ENCODE measurements at regions not wholly inside any gene's neighbourhood (a gene's known extent, or its start where the extent isn't known, plus 50 kb on each side); places are given as distances from the start of the nearest gene placed in this dataset.
"Not testable (repeated sequence)": the region's sequence is repeated elsewhere in the genome, so short reads cannot be mapped to it uniquely, and the experiment has no call there.

DNA sequence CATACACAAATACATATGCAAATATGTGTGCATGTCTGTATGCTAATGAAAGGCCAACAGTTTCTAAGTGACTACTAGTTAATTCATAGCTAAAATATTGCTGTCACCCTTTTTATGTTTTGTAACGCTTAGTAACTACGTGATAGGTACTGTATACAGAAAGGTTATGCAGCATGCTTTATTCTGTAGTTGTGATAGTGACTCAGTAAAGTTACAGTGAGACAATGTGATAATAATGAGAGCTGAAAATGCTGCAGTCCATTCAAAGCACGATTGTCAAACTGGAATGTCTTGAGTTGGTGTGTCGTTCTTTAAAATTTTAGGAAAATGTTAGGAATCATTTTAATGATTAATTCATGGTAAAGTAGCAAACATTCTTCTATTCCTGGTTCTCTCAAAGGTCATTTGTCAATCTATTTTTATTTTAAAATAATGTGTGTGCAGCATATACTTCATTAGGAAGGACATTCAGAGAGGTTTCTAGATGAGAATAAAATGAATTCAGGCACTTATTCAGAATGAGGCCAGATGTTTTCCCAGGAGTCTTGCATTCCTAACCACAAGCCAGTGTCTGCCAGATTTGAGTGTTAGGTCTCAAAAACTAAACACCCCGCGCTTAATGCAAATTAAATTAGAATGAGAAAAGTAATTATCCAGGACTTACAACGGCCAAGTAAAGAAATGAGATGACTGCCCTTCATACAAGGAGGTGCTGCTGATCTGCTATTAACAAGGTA lies 408.8 kb upstream of the FZD8 start:
- no peak for DNase-seq (ENCODE audit: low read depth)

DNA sequence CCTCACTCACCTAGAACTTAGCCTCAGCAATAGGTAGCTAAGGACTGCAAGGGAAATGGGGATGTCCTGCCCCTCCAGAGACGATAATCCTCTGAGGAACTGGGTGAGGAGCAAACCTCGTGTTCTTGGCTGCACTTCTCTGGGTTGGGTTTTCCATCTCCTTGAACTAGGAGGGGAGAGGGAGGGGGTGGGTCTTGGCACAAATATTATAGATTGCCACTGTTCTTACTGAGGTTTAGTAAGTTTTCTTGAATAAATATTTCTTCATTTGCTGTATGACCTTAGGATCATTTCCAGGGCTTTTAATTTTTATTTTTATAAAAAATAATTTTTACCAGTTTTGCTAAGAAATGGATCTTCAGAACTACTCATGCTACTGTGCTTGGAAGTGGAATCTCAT lies 406.7 kb upstream of the FZD8 start:
- DNase-seq (ENCODE audit: low read depth): no peak

DNA sequence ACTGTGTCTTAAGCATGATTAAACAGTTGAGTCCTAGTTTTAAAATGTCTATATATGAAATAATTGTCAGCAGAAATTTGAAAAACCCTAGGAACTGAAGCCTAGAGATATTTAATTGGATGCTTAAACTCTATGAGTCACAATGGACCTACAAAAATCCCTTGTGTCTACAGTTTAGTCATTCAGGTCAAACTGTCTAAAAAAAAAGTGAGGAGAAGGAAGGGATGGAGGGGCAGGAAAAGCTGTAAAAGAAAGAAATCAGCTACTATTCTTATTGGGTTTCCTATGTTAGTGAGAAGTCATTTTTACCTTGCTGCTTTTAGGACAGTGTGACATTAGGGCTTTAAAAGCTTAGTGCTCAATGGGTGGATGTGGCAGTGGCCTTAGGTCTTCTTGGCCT lies 406.1 kb upstream of the FZD8 start:
- DNase-seq (ENCODE audit: low read depth): no peak

DNA sequence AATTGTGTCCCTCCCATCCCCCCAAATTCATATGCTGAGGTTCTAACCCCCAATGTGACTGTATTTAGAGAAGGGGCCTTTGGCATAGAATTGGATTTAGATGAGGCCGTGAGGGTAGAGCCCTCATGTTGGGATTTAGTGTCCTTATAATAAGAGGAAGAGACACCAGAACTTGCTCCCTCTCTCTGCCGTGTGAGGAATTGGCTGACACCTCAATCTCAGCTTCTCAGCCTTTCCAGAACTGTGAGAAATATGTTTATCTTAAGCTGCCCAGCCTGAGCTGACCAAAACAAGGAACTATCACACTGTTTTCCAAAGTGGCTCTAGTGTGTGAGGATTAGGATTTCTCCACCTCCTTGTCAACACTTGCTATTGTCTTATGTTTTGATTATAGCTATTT lies 400.0 kb upstream of the FZD8 start:
- DNase-seq (ENCODE audit: low read depth): no peak

DNA sequence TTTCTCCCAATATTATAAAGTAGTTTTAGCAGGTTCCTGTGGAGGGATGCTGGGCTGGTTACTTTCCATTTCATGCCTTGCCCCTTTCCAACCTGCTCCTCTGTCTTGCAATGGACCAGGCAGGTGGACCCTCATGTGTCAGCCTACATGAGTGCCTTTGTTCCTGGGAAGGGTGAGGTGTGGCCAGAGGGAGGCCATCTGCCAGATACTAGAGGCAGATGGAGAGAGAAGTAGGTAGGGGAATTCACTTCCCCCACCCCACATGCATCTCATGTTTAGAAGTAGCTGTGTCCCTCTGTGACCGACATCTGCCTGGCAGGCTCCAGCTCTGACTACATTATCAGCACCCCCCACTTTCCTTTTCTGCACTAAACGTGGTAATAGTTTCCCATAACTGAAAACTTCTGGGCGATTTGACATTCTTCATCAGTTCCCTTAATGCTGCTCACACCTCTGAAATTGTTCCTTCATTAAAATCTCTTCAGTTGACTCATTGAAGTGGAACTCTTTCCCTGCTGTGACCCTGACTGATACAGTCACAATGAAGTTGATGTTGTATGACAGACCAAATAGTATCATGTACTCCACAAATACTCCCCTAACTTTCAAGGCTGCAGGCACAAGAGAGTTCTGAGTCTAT lies 396.3 kb upstream of the FZD8 start:
- DNase-seq (ENCODE audit: low read depth): no peak

DNA sequence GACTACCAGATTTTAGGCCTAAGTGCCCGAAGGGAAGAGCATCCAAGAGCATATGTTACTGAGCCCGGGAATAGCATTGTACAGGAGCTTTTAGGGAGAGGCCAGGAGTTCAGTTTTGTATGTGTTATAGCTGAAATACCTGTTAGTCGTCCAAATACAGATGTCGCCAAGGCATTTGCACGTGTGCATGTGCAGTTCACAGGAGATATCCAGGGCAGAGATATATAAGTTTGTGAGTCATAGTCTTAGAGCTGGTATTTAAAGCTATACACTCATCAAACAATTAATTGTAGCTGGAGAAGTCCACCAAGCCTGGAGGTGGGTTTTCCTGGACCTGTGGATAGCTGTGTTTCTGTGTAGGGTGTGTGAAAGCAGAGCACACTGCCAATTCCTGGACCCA lies 394.0 kb upstream of the FZD8 start:
- DNase-seq (ENCODE audit: low read depth): no peak

DNA sequence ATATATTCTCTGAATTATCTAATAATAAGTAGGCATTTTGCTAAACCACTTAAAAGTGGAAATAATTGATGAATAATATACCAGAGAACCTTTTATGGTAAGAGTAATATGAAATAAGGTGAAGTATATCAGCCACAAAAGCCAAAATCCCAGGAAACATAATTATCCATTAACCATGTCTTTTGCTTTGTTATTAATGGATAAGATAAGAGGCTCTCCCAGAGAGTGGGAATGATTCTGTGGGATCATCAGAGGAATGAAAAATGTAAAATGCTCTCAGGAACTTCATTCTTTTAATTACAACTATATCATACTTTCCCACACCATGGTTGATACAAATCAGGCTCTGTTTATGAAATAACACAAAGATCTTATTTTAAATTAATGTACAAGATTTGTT lies 391.7 kb upstream of the FZD8 start:
- no peak for DNase-seq (ENCODE audit: low read depth)

DNA sequence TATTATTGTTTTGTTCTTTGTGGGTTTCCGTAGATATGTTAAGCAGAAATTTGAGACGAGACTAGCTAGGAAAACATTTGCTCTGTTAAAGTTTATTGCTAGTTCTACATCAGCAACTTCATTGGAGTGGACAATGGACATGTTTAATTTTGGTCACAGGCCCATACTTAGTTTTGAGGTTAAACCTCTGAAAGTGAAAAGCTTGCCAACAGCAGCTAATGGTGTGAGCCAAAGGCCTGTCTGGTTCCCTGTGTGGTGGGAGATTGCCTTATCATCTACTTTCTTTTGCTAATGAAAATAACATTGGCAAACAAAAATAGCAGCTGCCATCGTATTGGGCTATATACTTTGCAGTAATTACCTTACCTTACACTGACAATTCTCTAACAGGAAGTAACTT lies 388.4 kb upstream of the FZD8 start:
- DNase-seq (ENCODE audit: low read depth): no peak

DNA sequence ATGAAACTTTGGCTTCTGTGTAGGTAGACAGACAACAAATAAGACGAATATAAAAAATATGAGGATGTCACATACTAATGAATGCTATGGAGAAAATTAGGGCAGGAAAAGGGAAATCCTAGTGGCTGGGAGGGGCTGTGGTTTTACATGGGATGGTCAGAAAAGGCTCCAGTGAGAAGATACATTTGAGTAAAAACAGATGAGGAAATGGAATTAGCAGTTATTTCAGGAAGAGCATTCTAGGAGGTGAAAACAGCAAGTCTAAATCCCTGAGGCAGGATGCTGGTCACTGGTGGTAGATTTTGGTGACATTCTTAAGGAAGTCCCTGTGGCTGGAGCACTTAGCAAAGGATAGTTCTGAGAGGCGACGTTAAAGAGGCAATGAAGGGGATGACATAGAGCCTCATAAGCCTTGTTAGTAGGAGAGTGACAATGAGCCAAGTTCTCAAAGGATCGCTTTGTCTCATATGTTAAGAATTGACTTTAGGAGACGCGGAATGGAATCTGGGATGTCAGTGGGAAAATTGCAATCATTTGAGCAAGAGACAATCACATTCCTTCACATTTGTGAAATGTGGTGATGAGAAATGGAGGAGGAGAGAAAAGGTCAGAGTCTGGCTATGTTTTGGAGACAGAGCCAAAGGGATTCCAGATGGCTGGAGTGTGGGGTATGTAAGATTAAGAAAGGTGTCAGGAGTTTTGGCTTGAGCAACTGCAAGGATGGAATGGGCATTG lies 384.7 kb upstream of the FZD8 start:
- DNase-seq (ENCODE audit: low read depth): no peak

DNA sequence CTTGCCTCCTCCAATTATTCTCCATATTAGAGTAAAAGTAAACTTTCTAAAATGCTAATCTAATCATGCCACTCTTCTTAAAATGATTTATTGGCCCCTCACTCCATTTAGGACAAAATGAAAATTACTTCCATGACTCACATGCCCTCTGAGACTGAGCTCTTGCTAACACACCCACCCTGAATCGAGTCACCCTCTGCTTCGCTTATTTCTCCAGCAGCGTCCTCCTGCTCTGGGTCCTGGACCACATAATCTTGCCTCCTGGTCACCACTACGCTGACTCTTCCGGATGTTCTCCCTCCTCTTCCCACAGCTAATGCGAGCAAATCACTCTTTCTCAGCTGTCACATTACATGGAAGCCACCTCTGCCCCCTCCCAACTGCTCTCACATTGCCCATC lies 384.0 kb upstream of the FZD8 start:
- DNase-seq (ENCODE audit: low read depth): no peak

DNA sequence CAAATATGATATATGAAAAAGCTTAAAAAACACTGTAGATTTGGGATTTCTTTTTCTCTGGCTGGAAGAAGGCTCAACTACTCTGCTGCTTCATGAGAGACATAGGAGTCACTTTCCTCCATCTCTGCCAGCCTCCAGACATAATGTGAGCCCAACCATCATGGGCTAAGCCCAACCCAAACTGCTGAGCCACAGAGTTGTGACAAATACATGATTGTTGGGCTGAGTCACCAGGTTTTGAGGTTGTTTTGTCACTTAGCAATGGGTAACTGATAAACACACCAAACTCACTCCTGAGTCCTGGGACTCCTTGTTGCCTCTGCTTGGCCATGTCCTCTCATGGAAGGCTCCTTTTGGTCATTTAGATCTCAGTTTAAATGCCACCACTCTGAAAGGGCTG lies 381.8 kb upstream of the FZD8 start:
- DNase-seq (ENCODE audit: low read depth): no peak

DNA sequence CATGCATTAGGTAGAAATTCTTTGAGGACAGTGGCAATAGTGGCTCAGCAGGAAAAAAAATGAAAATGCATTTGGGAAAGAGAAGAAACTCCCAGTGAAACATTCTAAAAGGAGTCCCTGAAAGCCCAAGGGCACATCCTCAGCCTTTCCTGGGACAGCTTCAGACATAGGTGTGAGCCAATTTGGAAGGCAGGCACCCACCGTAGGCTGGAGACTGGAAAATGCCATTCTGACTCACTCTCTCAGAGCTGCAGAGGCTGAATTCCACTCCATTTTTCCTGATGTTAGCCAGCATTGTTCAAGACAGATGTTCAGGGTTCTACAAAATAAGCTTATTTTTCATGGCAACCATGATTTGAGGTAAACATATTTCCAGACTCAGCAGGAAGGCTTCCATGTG lies 379.0 kb upstream of the FZD8 start:
- DNase-seq (ENCODE audit: low read depth): no peak

DNA sequence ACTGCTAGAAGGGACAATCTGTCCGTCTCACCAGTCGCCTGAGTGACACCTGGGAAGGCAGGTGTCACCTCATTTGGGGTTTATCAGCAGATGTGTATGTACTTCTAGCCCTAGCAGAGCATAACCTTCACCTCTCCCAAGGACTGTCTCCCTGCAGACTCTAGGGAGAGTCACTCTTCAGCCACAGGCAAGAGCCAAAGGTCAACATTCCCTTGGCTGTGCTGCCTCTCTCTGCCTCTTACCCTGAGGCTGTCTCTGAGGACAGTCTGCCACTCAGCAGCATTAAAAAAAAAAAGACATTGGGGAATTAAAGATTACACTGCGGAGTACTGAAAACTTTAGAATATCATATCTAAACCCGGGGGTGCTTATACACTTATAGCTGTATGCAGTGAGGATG lies 377.7 kb upstream of the FZD8 start:
- DNase-seq (ENCODE audit: low read depth): no peak

DNA sequence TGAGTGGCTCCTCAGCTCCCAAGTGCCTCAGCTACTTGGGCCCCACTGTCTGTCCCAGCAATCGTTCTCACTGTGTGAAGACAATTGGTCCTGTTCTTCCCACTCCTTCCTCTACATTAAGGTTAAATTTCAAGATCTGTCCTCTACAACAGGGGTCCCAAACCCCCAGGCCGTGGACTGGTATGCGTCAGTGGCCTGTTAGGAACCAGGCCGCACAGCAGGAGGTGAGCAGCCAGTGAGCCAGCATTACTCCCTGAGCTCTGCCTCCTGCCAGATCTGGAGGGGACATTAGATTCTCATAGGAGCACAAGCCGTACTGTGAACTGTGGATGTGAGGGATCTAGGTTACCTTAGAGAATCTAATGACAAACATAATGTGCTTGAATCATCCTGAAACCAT lies 376.9 kb upstream of the FZD8 start:
- DNase-seq (ENCODE audit: low read depth): no peak

DNA sequence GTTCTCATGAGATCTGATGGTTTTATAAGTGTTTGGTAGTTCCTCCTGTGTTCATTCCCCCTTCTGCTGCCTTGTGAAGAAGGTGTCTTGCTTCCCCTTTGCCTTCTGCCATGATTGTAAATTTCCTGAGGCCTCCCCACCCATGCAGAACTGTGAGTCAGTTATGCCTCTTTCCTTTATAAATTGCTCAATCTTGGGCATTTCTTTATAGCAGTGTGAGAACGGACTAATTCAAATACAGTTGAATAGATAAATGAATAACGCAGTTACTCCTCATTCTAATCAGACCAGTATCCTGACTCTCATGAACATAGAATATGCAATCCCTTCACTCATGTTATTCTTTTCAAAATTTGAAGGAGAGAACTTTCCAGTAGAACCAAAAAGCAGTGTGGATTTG lies 375.0 kb upstream of the FZD8 start:
- DNase-seq (ENCODE audit: low read depth): no peak

DNA sequence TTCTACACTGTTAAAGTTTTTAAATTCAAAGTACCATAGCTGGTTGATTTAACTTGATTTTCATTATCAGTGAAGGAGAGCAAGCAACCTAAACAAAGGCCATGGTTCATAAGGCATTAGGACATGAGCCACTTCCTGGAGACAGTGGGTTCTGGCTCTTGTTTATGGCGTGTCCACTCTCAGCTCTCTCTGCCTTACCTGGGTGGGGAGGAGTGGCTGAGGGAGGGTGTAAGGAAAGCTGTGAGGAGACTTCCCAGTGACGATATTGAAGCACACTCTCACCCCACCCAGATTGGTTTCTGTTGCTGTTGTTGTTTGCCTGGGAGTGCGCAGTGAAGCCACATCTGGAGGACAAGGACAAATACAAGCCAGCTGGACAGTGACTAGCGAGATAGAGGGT lies 365.3 kb upstream of the FZD8 start:
- no peak for DNase-seq (ENCODE audit: low read depth)

DNA sequence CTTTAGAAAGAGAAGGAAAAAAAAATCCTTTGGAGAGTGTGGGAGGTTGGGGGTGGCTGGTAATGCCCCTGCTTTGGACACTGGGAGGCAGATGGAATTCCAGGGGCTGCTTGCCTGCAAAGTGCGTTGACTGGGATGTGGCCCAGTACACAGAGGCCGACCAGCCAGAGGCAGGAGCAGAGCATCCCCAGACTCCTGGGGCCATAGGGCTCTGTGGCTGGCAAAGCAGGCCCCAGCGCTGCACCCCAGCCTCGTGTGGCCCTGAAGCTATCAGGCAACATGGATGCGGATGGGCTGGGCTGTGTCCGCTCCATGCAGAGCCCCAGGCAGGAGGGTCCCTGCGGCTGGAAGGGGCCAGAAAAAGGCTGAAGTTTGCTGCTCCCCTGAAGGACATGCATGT lies 361.6 kb upstream of the FZD8 start:
- no peak for DNase-seq (ENCODE audit: low read depth)

DNA sequence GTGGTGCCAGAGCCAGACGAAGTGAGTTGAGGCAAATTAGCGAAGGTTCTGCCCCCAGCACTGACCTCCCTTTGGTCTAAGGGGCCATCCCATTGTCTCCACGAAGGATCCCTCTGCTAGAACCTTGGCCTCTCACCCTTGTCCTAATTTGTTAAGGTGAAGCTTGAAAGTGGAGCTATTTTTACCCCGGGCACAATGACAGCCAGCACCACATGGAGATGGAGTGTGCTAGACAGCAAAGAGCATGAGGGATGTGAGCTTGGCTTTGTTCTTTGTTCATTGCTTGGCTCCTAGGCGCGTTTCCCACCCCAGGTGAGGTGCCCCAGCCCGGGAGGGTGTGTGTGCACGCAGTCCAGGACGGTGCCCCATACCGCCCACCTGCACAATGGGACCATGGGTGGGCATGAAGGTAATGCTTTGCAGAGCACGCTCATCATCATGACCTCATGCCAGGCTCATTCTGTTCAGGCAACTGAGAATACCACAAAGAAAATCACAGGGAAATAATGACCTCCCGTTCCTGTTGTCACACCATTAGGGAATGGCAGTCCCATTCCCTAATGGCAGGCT lies 361.0 kb upstream of the FZD8 start:
- DNase-seq (ENCODE audit: low read depth): no peak

DNA sequence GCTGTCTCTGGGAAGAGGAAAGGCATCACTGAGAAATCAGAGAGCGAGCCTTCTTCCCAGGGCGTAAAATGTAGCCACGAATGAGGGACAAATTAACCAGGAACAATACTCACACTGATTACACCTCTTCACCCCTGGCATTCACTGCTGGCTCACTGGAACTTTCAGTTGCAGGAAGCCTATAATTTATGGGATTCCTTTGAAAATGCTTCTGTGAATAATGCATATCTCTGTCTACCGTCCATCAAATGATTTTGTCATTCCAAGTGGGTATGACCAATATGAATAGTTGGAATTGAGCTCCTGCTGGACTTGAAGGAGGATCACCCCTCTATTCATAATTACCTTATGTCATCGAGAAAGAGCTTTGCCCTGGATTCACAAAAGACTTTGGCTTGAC lies 360.3 kb upstream of the FZD8 start:
- no peak for DNase-seq (ENCODE audit: low read depth)

DNA sequence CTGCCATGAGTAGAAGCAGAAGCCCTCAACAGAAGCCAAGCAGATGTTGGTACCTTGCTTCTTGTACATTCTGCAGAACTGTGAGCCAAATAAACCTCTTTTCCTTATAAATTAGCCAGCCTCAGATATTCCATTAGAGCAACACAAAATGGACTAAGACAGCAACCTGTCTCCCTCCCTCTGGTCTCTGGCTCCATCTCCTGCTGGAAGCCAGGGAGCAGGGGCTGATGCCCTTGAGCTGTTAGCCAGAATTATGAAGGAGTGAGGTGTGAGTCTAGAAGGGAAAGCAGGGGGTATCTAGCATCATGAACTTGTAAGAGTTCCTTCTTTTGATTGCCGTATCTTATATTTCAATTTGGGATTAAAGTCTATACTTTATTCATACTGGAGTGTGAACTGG lies 358.7 kb upstream of the FZD8 start:
- not testable (repeated sequence) for DNase-seq (ENCODE audit: low read depth)

DNA sequence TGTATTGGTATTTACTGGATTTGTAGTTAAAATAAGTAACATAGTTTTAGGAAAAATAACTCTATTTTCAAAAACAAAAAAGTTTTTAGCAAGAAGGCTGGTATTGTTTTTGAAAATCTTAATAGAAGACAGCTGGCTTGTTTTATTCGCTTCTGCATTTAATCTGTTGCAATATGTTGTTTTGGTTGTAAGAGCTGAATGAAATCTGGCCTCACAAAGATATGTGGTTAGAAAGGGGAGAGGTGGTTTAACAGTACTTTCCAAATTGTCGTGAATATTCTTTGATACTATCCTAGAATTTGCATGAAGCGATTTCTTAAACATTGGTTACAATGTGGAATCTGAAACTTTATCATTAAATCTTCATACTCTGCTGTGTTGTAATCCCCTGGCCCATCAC lies 355.9 kb upstream of the FZD8 start:
- DNase-seq (ENCODE audit: low read depth): no peak

DNA sequence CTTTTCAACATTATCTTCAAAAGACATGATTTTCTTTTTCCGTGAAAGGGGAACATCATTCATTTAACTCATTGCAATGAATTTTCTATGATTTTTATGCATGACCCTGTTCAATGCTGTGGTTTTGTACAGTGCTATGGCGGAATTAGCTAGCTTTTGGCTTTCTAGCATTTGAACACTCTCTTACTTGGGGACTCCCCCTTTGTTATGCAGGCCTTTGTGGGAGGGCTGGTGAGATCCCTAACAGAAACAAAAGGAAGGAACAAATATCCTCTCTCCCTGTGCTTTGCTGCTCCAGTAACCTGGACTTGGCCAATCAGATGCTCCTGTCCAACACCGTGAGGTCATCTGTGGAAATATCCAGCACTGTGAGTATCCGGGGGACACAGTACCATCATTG lies 353.4 kb upstream of the FZD8 start:
- DNase-seq (ENCODE audit: low read depth): no peak

Data from CMK (cell line).